ENCODE measurements at regions not wholly inside any gene's neighbourhood (a gene's known extent, or its start where the extent isn't known, plus 50 kb on each side); places are given as distances from the start of the nearest gene placed in this dataset.
A peak's percentile ranks its signal among the peaks of the same experiment; 100 is the strongest.

DNA sequence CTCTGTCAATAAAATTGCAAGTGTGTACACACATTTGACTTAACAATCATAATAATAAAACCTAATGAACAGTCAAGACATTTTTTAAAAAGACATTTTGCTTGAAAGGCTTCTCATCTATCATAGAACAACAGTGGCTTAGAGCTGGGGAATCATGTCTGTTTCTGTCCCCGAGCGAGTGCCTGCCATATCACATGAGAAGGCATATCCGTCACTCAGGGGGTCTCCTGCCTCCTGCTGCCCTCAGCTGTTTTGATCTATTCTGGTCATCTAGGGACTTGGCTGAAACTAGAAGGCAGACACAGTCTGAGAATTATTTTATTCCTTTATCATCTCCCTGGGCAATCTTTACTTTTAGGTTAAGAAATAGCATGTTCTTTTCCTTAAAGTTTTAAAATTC, 278.7 kb upstream of the KLF6 start:
- Histone ChIP-seq H3K9ac (no peak overlapping the region), H3K79me2 (ENCODE audit: insufficient read depth) (no peaks in the 10 kb centered on the region), H2AFZ (no peak overlapping the region), H4K20me1 (ENCODE audit: insufficient read depth) (no peaks in the 10 kb centered on the region), H3K27ac (no peak overlapping the region), H3K4me3 (no peak overlapping the region), H3K27me3 (replicated peaks; ENCODE audit: insufficient read depth) (no peaks in the 10 kb centered on the region), H3K4me1 (ENCODE audit: insufficient read depth) (peaks cover 36% of the 10 kb centered on the region), H3K36me3 (ENCODE audit: low read depth) (no peaks in the 10 kb centered on the region), H3K9me2 (ENCODE audit: insufficient read depth) (no peaks in the 10 kb centered on the region), H3K4me2 (ENCODE audit: unreplicated experiment) (no peak overlapping the region), H3K9me3 (ENCODE audit: low read depth) (no peaks in the 10 kb centered on the region), H3F3A (ENCODE audit: insufficient read depth) (peaks cover 30% of the 10 kb centered on the region)
- WGBS, 2 experiments (ENCODE audit: low coverage in 1 of 2, low lambda C conversion rate in 2 of 2, missing lambda C conversion rate in 2 of 2) = 98% methylated on average over 3 of the region's 3 CpGs
- in situ Hi-C loops (cut with MboI) = no loop called here
- DNase-seq = no peak
- TF ChIP-seq EZH2phosphoT487 (IDR thresholded peaks at IDR 0.05; ENCODE audit: insufficient read depth, low read depth) (no peak), EZH2 (IDR thresholded peaks at IDR 0.05; ENCODE audit: insufficient read depth, poor library complexity, severe bottlenecking) (no peak)

DNA sequence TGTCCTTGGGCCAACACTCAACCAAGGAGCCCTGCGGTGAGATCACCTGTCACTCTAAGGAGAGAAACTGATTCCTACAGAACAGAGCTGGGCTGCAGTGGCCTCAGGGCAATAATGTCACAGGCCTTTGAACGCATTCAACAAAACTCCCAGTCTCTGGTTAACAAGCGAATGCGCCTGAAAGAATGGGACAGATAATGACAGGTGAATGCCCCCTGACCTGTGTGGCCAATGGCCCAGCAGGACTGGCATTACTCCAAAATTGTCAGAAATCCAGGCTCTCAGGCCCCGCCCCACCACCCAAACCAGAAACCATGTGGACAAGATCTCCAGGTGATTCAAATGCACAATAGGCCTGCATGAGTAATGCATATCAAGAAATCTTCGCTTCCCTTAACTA, 277.7 kb upstream of the KLF6 start:
- H3K9me2 ChIP-seq (ENCODE audit: insufficient read depth) = no peaks in the 10 kb centered on the region
- no peak for DNase-seq

DNA sequence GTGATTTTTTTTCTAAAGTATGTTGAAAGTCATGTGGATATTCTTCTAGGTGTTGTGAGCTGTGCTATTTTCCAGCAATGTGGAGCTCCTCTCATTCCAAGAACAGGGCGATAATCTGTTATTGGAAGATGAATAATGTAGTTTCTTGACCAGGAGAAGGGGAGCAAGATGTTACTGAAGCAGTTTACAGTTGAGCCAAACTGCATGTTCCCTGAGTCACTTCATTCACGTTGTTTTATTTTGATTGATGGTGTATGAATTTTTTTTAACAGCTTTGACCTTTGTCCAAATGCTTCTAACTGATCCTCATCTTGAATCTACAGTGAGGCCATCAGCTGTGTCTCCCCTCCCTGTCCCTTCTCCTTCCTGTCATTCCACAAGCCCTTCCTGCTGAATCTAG, 277.1 kb upstream of the KLF6 start:
- no peaks in the 10 kb centered on the region for H3K79me2 ChIP-seq (ENCODE audit: insufficient read depth)
- H3K9me2 ChIP-seq (ENCODE audit: insufficient read depth) = no peaks in the 10 kb centered on the region
- peaks cover 14% of the 10 kb centered on the region; the same call in 1 of the 2 replicates for H3F3A ChIP-seq (ENCODE audit: insufficient read depth)
- no peaks in the 10 kb centered on the region for H3K27me3 ChIP-seq (replicated peaks; ENCODE audit: insufficient read depth)
- no peak overlapping the region for H3K4me3 ChIP-seq
- TF ChIP-seq EZH2phosphoT487 (IDR thresholded peaks at IDR 0.05; ENCODE audit: insufficient read depth, low read depth) = no peak
- WGBS, 2 experiments (ENCODE audit: low coverage in 1 of 2, low lambda C conversion rate in 2 of 2, missing lambda C conversion rate in 2 of 2) = 10 to 12% methylated on average over 2 of the region's 2 CpGs
- peak overlapping the region; percentile 44 for H3K27ac ChIP-seq
- peak; percentile 39 for DNase-seq
- H3K9ac ChIP-seq = no peak overlapping the region
- H4K20me1 ChIP-seq (ENCODE audit: insufficient read depth) = no peaks in the 10 kb centered on the region
- peak overlapping the region; percentile 56 for H2AFZ ChIP-seq
- no peak overlapping the region for H3K4me2 ChIP-seq (ENCODE audit: unreplicated experiment)
- H3K4me1 ChIP-seq (ENCODE audit: insufficient read depth) = peaks cover 20% of the 10 kb centered on the region
- in situ Hi-C loops (cut with MboI) = no loop called here
- H3K9me3 ChIP-seq (ENCODE audit: low read depth) = no peaks in the 10 kb centered on the region
- H3K36me3 ChIP-seq (ENCODE audit: low read depth) = no peaks in the 10 kb centered on the region

More for the DNA sequence above, 277.7 kb upstream of the KLF6 start:
- TF ChIP-seq EZH2phosphoT487 (IDR thresholded peaks at IDR 0.05; ENCODE audit: insufficient read depth, low read depth) = no peak
- no peak for TF ChIP-seq EZH2 (IDR thresholded peaks at IDR 0.05; ENCODE audit: insufficient read depth, poor library complexity, severe bottlenecking)
- H3F3A ChIP-seq (ENCODE audit: insufficient read depth) = peaks cover 20% of the 10 kb centered on the region
- H4K20me1 ChIP-seq (ENCODE audit: insufficient read depth) = no peaks in the 10 kb centered on the region
- no peaks in the 10 kb centered on the region for H3K27me3 ChIP-seq (replicated peaks; ENCODE audit: insufficient read depth)
- H3K79me2 ChIP-seq (ENCODE audit: insufficient read depth) = no peaks in the 10 kb centered on the region
- H3K4me2 ChIP-seq (ENCODE audit: unreplicated experiment) = no peak overlapping the region
- in situ Hi-C loops (cut with MboI) = no loop called here
- no peaks in the 10 kb centered on the region for H3K36me3 ChIP-seq (ENCODE audit: low read depth)
- H3K4me3 ChIP-seq = no peak overlapping the region
- H2AFZ ChIP-seq = no peak overlapping the region
- WGBS, 2 experiments (ENCODE audit: low coverage in 1 of 2, low lambda C conversion rate in 2 of 2, missing lambda C conversion rate in 2 of 2) = 98% methylated on average over 6 of the region's 6 CpGs
- no peak overlapping the region for H3K9ac ChIP-seq
- peaks cover 26% of the 10 kb centered on the region for H3K4me1 ChIP-seq (ENCODE audit: insufficient read depth)
- no peaks in the 10 kb centered on the region for H3K9me3 ChIP-seq (ENCODE audit: low read depth)
- no peak overlapping the region for H3K27ac ChIP-seq

DNA sequence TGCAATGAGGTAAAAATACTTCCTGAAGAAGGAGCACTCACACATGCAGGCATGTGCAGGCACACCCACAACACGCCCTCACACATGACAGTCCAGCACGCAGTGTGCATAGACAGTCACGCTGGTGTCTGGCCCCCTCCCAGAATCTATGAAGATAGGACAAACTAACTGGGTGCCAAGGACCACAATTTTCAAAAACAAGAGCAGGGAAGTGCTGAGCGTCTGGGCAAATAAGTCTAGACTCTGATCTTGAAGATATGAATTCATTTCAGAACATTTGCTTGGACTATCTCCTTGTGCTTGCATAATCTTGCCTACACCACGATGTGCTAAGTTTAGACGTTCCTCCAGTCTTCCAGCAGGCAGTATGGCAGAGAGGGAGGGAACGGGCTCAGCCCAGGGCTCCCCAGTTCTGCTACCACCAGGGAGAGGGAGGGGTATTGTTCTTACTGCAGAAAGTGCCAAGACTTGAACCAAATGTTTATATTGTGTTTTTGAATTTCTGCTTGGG, 276.5 kb upstream of the KLF6 start:
- in situ Hi-C loops (cut with MboI) = no loop called here
- Histone ChIP-seq H3K79me2 (ENCODE audit: insufficient read depth) (no peaks in the 10 kb centered on the region), H3K27me3 (replicated peaks; ENCODE audit: insufficient read depth) (no peaks in the 10 kb centered on the region), H2AFZ (peak overlapping the region; percentile 56), H3K36me3 (ENCODE audit: low read depth) (no peaks in the 10 kb centered on the region), H3K27ac (peak overlapping the region; percentile 44), H3K9me3 (ENCODE audit: low read depth) (no peaks in the 10 kb centered on the region), H3K9me2 (ENCODE audit: insufficient read depth) (no peaks in the 10 kb centered on the region), H3K9ac (no peak overlapping the region), H3K4me3 (no peak overlapping the region), H3K4me1 (ENCODE audit: insufficient read depth) (peaks cover 16% of the 10 kb centered on the region), H4K20me1 (ENCODE audit: insufficient read depth) (no peaks in the 10 kb centered on the region), H3F3A (ENCODE audit: insufficient read depth) (0 out of 2 replicates have a peak, but pooled peaks cover 8% of the 10 kb centered on the region), H3K4me2 (ENCODE audit: unreplicated experiment) (peak overlapping the region; percentile 21)
- 14% methylated on average over 7 of the region's 7 CpGs for WGBS, 2 experiments (ENCODE audit: low coverage in 1 of 2, low lambda C conversion rate in 2 of 2, missing lambda C conversion rate in 2 of 2)
- TF ChIP-seq EZH2phosphoT487 (IDR thresholded peaks at IDR 0.05; ENCODE audit: insufficient read depth, low read depth) (no peak), EZH2 (IDR thresholded peaks at IDR 0.05; ENCODE audit: insufficient read depth, poor library complexity, severe bottlenecking) (no peak)
- DNase-seq = peak; percentile 48
